Nucleus accumbens (tissue), 56 donors: ENCODE measurements at regions not wholly inside any gene's neighbourhood (a gene's known extent, or its start where the extent isn't known, plus 50 kb on each side); places are given as distances from the start of the nearest gene placed in this dataset.
"Not testable (repeated sequence)": the region's sequence is repeated elsewhere in the genome, so short reads cannot be mapped to it uniquely, and the experiment has no call there.

Source experiments
- DNase-seq, 56 donors: peaks; one replicate each; lab custom pipeline; 2025; lab: John Stamatoyannopoulos, UW

- DNase-seq: no peak
Observed at GRCh38 chr6:122859676-122860075, 70.6 kb downstream of the SMPDL3A start.

- DNase-seq: no peak
Observed at GRCh38 chr6:122861594-122861993, 72.5 kb downstream of the SMPDL3A start.

- no peak for DNase-seq
Observed at GRCh38 chr6:122868137-122868536, 79.1 kb downstream of the SMPDL3A start.

- DNase-seq: peak in 15 of 56 donors; percentile 0 to 48 (median 7)
Observed at GRCh38 chr6:122869437-122870024, 80.5 kb downstream of the SMPDL3A start.

- no peak for DNase-seq
Observed at GRCh38 chr6:122871079-122871478, 82.0 kb downstream of the SMPDL3A start.

GRCh38 chr6:122872311-122872710 is 83.3 kb downstream of the SMPDL3A start:
- no peak for DNase-seq

GRCh38 chr6:122877302-122877701 is 88.2 kb downstream of the SMPDL3A start:
- no peak for DNase-seq

- DNase-seq: no peak
Observed at GRCh38 chr6:122878796-122879195, 89.7 kb downstream of the SMPDL3A start.

GRCh38 chr6:122886481-122886880 is 97.4 kb downstream of the SMPDL3A start:
- no peak for DNase-seq

- no peak for DNase-seq
Observed at GRCh38 chr6:122887941-122888340, 98.9 kb downstream of the SMPDL3A start.

GRCh38 chr6:122888680-122889079 is 99.6 kb downstream of the SMPDL3A start:
- DNase-seq: not testable (repeated sequence)

- DNase-seq: no peak
Observed at GRCh38 chr6:122890250-122890649, 101.2 kb downstream of the SMPDL3A start.

GRCh38 chr6:122894791-122895190 is 101.2 kb upstream of the CLVS2 start:
- DNase-seq: no peak

- no peak for DNase-seq
Observed at GRCh38 chr6:122902326-122902725, 93.7 kb upstream of the CLVS2 start.

GRCh38 chr6:122903266-122903915 is 92.6 kb upstream of the CLVS2 start:
- DNase-seq: no peak

GRCh38 chr6:122904166-122904565 is 91.9 kb upstream of the CLVS2 start:
- no peak for DNase-seq

- no peak for DNase-seq
Observed at GRCh38 chr6:122913558-122913957, 82.5 kb upstream of the CLVS2 start.

GRCh38 chr6:122918714-122919113 is 77.3 kb upstream of the CLVS2 start:
- no peak for DNase-seq

GRCh38 chr6:122930252-122931180 is 65.5 kb upstream of the CLVS2 start:
- no peak for DNase-seq

GRCh38 chr6:122931916-122932315 is 64.1 kb upstream of the CLVS2 start:
- DNase-seq: no peak

- DNase-seq: not testable (repeated sequence)
Observed at GRCh38 chr6:122944936-122945335, 51.1 kb upstream of the CLVS2 start.
